Stimulated activated CD4-positive, alpha-beta T cell treated with anti-CD3 and anti-CD28 coated beads, Interleukin-1b, Interleukin-23, amount 100 ng/mL, for 24 hours (primary cell): ENCODE measurements at regions not wholly inside any gene's neighbourhood (a gene's known extent, or its start where the extent isn't known, plus 50 kb on each side); places are given as distances from the start of the nearest gene placed in this dataset.
"Not testable (repeated sequence)": the region's sequence is repeated elsewhere in the genome, so short reads cannot be mapped to it uniquely, and the experiment has no call there.

ENCODE experiments used
- DNase-seq, 4 experiments: peaks; one replicate each; pipeline ENCODE4 v3.0.0-alpha.2; 2020; ENCODE audit warnings: low read depth in 4 of 4, low spot score in 1 of 4

DNA sequence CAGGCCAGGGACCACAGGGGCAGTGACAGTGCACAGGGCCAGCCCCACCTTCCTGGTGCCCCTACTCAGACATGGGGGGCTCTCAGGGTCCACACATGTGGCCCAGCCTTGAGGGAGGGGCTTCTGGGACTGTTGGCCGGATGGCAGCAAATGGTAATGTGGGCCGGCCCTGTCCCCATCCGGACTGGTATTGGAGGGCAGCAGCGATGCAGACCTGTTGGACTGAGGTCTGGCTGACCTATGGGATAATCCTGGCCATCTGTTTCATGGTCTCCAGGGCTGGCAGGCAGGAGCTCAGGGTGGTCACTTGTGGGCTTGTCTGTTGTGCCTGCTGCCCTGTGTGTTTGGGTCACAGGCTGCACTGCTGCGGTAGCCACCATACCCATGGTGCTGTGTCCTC, 387.5 kb downstream of the TMEM121 start:
- DNase-seq = no peak

DNA sequence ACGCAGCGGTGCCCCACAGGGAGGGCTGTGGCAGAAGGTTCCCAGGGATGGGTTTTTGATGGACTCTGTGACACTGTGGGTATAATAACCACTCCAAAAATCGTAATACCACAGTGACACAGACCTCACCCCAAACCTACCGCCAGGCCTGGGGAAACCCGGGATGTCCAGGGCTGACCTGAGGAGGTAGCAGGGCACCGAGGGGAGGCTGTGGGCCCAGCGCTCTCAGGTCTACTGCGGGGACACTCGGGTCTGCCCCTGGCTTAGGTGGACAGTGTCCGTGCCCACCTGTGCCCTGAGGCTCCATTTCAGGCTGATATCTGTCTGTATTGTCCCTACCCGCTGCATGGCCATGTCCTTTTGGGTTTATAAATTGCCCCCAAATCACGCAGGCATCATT, 387.9 kb downstream of the TMEM121 start:
- not testable (repeated sequence) for DNase-seq

DNA sequence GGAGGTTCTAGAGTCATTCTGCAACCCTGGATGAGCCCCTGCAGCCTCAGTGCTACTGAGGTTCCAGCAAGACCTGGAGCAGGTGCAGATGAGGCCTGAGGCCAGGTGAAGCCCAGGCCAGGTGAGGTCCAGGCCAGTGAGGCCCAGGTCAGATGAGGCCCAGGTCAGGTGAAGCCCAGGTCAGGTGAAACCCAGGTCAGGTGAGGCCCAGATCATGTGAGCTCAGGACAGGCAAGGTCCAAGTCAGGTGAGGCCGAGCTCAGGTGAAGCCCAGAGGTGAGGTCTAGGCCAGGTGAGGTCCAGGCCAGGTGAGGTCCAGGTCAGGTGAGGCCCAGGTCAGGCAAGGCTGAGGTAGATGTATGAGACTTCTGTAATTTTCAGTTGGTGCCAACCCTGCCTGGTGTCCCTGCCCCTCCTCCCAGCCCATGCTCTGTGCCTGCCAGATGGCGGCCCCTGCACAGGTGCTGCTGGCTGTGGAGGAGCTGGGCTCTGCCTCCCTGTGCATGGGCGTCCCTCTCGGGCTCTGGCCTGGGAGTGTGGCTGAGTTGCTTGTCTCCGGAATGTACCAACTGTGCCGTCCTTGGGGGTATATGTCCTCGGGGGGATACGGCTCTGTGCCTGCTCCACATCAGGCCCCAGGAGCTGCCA, 388.5 kb downstream of the TMEM121 start:
- no peak for DNase-seq

DNA sequence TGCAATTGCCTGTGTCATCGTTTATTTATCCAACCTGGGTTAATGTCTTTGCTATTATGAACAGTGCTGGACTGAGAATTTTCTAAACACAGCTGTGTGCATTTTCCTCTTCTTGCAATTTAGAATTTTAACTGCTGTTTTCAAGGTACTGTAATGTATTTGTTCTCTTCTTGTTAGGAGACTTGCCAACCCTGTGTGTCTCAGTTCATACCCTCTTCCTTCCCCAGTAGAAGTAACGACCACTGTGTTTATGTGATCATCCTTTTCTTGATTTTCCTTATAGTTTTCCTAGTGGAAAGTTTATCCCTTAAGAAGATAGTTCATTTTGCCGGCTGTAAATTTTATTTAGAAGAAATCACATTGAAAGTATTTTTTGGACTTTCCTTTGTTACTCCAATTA, 389.2 kb downstream of the TMEM121 start:
- DNase-seq = not testable (repeated sequence)

DNA sequence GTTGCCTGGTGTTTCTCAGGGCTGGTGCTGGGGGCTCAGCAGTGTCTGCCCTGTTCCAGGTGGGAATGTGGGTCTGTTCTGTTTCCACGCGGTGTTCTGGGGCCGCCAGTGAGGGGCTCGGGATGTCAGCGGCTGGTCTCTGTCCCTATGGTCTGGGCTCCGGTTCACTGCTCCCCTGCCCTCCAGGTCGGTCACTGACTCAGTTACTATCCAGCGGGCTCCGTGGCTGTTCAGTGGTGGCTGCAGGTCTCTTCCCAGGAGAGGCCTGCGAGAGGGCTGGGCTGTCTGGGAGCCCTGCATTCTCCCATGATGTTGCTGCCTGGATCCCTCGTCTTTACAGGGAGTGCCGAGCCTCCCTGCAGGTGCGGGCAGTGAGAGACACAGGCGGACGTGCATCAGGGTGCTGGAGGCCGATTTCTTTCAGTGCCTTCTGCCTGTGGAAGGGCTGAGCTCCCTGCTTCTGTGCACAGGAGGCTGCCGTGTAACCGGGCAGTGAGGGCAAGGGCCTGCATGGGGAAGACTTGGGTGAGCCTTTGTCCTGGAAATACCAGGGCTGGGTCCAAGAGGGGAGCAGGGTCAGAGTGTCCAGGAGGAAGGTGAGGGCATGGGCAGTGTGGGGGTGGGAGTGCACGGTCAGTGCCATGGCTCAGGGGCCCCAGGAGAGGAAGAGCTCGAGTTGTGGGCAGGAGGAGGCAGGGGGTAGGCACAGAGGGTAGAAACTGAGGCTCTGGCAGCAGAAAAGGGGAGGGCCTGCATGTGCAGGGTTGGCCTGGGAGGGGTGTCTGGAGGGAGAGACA, 391.0 kb downstream of the TMEM121 start:
- not testable (repeated sequence) for DNase-seq

DNA sequence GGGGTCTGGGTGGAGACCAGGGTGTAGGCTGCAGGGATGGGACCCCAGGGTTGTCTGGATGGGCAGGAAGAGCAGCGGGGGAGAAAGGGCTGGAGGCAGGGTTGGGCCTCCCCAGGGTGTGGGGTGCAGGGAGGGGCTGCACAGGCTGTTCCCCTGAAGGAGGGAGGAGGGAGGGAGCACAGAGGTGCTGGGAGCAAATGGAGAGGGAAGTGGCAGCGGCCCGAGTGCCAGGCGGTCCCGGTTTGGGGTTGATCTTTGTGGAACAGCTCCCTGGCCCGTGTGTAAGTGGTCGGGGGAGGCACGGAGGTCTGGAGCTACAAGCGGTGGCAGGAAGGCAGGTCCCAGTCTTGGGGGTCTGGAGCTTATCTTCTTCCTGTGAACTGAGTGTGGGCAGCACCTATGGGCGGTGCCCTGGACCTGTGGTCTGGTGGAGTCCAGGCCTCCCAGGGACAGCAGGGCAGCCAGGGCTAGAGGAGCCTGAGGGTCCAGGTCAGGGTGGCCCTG, 391.6 kb downstream of the TMEM121 start:
- DNase-seq = no peak

DNA sequence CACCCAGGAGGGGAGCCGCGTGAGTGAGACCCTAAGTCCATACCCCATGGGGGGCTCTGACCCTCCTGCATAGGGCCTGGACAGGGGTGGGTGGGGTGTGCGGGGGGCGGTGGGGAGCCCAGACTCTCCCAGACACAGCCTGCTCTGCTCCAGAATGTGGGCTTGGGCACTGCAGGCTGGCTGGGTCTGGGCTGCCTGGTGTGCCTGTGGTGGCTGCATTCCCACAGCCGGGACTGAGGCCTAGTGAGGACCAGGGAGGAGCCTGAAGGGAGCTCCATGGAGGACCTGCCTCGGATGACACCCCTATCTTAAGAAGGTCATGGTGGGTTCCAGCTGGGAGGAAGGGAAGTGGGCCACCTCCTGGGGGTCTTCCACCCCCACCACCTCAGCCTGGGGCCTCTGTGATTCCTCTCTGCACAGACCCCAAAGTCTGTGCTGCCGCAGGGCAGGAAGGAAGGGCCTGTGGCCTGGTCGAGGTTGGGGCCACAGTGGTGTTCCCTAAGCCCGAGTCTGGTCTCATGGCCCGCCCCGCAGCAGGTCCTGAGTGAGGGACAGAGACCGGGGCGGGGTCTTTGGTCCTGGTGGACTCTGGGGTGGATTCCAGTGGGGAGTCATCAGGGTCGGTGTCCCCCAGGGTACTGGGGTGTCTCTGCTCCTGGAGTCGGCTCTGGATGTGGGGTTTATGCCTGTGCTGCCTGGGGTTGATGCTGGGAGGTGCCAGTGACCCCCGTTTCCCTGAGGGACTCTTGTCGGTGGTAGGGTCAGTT, 392.3 kb downstream of the TMEM121 start:
- DNase-seq = no peak

DNA sequence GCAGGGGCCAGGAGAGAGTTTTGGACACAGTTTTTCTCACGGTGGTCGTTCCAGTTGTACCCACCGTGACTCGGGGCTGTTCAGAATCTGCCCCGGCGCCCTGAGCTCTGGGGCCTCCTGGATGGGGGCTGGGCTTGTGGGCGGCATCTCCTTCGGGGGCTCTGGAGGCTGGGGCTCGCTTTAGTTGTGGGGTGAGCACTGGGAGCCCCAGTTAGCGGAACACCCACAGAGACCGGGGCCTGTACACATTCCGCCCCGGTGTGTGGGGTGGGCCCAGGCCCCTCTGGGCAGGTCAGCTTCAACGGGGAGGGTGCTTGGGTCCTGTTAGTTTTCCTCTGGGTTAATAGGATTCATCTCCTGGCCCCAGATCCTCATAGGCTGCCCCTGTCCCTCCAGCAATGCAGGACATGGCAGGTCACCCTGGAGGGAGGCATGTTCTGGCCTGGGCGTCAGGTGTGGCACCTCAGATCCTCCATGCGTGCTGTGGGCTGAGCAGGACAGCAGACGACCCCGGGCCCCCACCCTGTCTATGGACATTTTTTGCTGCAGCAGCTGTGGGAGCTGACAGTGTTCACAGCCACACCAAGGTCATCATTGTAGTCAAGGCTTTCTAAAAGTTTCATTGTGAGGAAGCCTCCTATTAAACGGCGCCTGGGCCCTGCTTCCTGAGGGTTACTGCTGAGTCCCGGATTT, 393.2 kb downstream of the TMEM121 start:
- no peak for DNase-seq

DNA sequence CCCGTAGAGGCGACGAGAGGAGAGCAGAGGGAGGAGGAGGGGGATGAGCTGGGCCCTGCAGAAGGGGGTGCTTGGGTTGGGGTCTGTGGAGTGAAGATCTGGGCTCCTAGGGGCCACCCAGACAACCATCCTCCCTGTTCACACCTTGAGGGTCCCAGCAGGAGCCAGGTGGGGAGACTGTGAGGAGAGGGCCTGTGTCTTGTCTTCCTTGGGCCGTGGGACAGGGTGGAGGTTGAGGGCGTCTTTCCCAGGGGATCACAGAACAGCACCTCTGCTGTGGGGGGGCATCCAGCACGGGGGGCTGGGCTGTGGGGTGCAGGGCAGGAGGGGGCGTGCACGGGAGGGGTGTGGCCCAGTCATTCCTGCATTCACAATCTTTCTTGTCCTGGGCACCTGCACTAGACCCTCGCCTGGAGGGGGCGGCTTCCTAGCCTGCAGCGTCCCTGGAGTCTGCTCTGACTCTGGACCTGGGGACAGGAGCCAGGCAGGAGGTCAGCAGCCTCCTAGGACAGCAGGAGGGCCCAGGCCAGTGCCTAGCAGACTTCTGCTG, 393.8 kb downstream of the TMEM121 start:
- not testable (repeated sequence) for DNase-seq

DNA sequence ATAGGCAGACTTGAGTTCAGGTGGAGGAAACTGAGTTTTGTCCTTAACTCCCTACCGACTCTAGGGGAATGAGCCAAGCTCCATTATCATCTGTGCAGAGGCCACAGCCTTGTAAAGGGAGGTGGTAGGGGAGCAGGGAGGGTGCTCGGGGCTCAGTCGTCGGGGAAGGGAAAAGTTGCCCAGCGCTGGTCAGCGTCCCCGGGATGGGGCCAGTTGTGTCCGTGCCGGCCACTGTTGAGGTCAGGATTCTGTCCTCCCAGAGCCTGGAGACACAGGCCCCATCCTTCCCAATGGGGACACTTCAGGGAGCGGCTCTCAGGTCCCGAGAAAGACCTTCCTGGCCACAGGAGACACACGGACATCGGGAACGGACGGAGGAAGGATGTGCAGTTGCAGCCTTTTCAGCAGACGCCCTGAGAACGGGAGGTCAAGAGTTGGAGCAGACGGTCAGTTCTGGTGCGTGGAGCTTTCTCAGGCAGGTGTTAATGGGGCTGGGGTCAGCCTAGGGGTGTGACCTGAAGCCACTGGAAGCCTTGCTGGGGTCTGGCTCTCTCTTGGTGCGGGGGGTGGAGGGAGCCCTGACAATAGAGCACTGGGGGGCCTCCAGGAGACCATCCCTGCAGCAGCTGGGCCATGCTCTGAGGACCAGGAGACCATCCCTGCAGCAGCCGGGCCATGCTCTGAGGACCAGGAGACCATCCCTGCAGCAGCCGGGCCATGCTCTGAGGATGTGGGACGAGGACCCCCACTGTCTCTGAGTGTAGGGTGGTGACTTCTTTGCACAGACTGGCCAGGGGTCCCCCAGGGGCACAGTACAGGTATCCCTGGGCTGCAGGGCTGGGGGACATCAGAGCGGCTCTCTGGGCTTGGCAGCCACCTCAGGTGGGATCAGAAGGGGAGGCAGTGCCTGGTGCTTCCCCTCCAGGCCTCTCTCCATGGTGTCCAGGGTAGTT, 394.7 kb downstream of the TMEM121 start:
- not testable (repeated sequence) for DNase-seq

DNA sequence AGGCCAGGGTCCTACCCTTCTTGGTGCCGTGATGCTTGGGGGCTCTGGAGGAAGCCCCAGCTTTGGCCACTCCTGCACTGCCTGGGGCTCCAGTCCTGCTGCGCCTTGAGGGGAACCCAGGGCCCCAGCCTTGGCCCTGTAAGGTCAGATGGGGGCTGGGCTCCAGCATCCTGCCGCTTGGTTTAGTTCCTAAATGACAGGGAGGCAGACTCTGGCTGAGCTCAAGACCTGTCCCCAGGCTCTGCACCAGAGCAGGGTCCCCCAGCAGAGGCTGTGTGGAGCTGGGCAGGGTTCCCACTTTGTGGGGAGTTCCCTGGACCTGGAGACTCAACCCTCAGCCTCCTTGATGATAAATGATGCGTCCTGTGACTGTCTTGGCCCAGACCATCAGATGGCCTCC, 395.4 kb downstream of the TMEM121 start:
- DNase-seq = not testable (repeated sequence)

DNA sequence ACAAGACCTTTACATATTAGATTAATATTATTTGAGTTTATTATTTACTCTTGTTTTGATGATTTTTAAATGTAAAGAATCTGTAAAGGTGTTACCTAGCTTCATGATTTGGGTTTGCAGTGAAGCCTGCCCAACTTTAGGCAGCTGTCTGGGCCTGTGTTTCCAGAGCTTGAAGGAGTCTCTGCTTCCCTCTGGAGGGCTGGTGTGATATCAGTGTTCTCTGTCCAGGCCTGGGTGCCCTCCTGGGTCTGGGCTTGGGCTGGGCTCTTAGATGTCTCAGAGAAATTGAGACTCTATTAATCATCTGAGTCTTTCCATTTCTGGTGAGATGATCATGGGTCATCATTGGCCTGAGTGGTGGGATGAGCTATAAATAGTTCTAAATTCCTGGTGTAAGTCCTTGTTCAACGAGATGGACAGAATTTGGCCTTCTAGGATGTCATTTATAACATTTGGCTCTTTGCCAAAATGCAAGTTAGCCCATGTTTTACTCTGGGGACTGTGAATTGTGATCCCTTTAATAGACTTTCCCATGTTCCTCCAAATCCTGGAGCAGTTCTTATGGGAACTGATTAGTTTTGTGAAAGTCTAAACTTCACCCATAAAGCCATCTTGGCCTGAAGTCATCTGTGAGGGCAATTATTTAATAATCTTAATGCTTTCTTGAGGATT, 397.3 kb downstream of the TMEM121 start:
- DNase-seq = not testable (repeated sequence)

DNA sequence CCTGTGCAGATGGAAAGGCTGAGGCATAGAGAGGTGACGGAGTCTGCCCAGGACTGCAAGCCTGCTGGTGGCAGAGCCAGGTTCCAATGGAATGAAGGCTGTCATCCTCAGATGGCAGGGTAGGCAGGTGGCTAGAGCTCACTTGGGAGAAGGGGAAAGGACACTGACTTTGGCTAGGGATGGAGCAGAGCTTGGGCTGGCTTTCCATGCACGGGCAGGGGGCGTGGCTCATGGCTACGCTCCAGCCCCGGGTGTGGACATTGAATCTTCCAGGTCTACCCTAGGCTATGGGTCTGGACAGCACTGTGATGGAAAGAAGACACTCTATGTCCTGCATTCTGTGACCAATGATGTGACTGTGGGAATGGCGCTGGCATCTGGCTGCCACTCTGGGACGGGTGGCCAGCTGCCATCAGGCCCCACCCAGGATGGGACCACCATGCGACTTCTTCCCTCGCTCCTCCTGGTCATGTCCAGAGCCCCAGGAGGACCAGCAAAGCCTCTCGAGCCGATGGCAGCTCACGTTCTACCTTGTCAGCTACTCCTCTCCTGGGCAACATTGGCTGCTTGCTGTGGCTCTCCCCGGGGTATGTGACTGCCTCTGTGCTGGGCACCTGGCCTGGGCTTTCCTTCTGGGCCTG, 398.7 kb downstream of the TMEM121 start:
- DNase-seq = no peak

DNA sequence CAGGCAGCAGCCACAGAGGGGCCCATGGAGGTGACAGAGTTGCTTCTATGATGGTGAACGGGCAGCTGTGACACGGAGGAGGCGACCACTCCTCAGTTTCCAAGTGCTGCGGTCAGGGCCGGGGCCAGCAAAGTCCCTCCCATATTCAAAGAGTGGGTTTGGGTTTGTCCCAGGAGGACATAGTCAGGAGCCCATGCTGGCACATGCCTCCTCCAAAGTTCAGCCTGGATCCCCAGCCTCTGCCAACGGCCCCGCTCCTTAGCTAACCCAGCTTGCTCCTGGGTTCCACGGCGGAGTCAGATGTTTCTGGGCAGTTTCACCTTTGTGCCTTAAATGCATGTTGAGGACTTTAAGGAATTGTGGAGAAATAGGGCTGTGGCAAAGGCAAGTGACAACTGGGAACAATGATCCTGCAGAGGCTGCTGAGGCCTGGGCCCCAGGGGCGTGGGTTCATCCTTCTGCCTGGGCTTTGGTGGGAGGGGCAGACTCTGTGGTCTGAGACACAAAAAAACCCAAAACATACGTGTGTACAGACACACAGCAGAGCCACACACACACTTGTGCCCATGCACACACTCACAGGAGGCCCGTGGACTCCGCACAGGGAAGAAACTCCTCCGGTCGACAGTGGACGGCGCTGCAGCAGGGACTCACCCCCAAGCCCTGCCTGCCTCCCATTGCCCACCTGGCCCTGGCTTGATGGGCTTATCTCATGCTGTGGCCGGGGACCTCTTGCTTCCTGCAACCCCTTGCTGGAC, 399.4 kb downstream of the TMEM121 start:
- no peak for DNase-seq

DNA sequence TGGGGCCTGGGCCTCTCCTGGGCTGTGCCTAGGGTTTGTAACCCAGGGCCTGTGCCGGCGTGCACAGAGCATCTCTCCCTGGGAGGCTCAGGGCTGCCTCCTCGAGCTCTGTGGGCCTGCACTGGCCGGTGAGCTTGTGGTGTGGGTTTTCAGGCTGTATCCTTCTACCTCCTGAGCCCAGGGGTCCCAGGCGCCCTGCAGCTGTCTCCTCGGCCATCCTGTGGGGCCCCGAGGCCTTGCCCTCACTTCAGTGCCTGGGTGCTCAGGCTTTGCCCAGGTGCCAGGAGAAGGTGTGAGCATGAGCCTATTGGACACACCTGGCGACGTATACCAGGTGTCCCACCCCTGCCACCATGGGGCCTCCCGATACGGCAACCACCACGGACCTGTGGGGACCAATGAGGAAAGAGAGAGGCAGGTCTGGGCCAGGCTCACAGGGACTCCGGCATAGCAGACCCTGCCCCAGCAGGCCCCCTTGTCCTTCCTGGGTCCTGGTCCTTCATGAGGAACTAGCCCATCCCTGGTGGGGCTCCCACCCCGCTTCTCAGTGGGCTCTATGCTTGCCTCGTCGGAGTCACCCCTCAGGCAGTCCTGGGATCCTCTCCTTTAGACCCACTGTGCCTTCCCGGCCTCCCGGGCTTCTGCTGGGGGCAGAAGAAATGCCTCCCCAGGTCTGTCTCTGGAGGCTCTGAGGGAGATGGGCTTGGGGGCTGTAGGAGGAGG, 400.2 kb downstream of the TMEM121 start:
- DNase-seq = no peak

DNA sequence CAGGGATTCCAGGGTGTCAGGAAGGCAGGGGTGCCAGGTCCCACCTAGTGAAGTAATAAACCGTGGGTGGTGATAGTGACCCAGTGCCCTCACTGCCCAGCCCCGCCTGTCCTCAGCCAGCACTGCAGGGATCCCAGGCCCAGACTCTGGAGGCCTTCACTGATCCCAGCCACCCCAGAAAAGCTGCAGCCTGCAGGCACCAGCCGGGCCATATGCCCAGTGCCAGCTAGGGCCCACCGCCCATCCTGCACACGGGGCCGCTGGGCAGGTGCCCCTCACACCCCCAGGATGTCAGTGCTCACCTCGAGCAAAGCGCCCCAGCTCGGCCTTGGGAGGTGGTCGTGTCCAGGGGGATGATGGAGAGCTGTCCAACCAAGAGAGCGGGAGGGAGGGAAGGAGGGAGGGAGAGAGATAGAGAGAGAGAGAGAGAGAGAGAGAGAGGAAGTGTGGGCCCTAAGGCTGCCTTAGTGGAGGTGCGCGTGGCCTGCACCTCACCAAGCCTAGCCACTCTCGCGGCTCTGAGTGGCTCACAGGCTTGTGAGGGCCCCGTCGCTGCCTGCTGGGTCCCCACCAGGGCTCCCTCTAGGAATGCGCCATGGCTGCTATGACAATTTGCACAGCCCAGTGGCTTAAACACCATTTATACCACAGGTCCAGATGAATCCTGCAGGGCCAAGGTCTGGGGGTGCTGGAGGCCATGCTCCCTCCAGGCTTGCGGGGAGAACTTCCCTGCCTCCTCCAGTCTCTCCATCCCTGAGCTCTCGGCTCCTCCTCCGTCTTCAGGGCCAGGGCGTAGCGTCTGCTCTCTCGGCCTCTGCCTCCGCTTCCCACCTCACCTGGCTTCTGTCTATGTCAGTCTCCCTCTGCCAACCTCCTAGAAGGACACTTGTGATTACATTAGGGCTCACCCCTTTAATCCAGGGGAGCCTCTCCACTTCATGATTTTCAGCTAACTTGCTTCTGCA, 401.0 kb downstream of the TMEM121 start:
- no peak for DNase-seq
